HepG2 (cell line): ENCODE measurements at regions not wholly inside any gene's neighbourhood (a gene's known extent, or its start where the extent isn't known, plus 50 kb on each side); places are given as distances from the start of the nearest gene placed in this dataset.

Experiments
- ATAC-seq: fragments of 200-7000 bp; cut with Tn5 transposase; 3 replicates; pipeline ENCODE4 v1.9.1; 2020; ENCODE audit warnings: mild to moderate bottlenecking, moderate library complexity
- BruUV-seq: library from RNA; stranded (reverse); fragments of 400-500 nt; replicated peaks from 2 replicates; lab custom pipeline; 2021; lab: Mats Ljungman, UMichigan
- CTCF ChIA-PET: fragments of 300-600 bp; formaldehyde crosslinking; extraction: SDS; loops from one replicate; lab custom pipeline; 2021; ENCODE audit warnings: low total read pairs, inconsistent platforms, low intra/inter-chr PET ratio; lab: Yijun Ruan, JAX
- POLR2A ChIA-PET: fragments of 350-600 bp; sonication (Branson Sonifier 250); formaldehyde crosslinking; loops from one replicate; lab custom pipeline; 2020; ENCODE audit warnings: antibody characterized with exemption, inconsistent platforms; lab: Yijun Ruan, JAX
- DNase-seq: peaks from one replicate; pipeline ENCODE4 v3.0.0-alpha.2; 2015; ENCODE audit warnings: low spot score
- FAIRE-seq: peaks from 3 replicates; lab custom pipeline; 2011; peaks lifted over from hg19 to GRCh38; lab: Jason Lieb, UNC
- H2AFZ ChIP-seq: one replicate; pipeline ENCODE4 v1.6.1; 2011; ENCODE audit warnings: low read length, inconsistent platforms
- H3K27ac ChIP-seq: fragments of 300-600 bp; 3 replicates; pipeline ENCODE4 v1.8.0; 2011; ENCODE audit warnings: mixed run types, mild to moderate bottlenecking, mixed read lengths, low read length, inconsistent platforms; ENCODE audit not compliant: insufficient read depth; ENCODE audit errors: extremely low read length
- H3K27me3 ChIP-seq, 2 experiments: fragments of 200-600 bp in 1 of 2; 2 replicates in 1 of 2; 3 replicates in 1 of 2; pipeline versions ENCODE4 v1.6.0 to v1.8.0; 2011; ENCODE audit warnings: low read length in 2 of 2, mild to moderate bottlenecking in 2 of 2, moderate library complexity in 2 of 2, inconsistent platforms in 1 of 2; ENCODE audit not compliant: insufficient read depth in 2 of 2, control insufficient read depth in 1 of 2
- H3K36me3 ChIP-seq, 2 experiments: fragments of 200-600 bp in 1 of 2; replicated peaks in 1 of 2; 2 replicates in 1 of 2; 3 replicates in 1 of 2; pipeline versions ENCODE4 v1.5.1 to v1.8.0; 2011; ENCODE audit warnings: low read length in 2 of 2, inconsistent platforms in 1 of 2; ENCODE audit not compliant: insufficient read depth in 2 of 2, control insufficient read depth in 1 of 2
- H3K4me1 ChIP-seq: 2 replicates; pipeline ENCODE4 v1.5.1; 2012; ENCODE audit warnings: low read length, inconsistent platforms; ENCODE audit not compliant: insufficient read depth
- H3K4me2 ChIP-seq: 2 replicates; pipeline ENCODE4 v1.6.0; 2011; ENCODE audit warnings: low read depth, low read length, inconsistent platforms
- H3K4me3 ChIP-seq, 3 experiments: fragments of 200-600 bp in 1 of 3; sonication (generic), shearing (Covaris generic) in 1 of 3; replicated peaks in 1 of 3; 2 replicates each; pipeline ENCODE4 v1.5.1; 2011 to 2016; ENCODE audit warnings: low read length in 3 of 3, inconsistent platforms in 2 of 3, low read depth in 2 of 3, mild to moderate bottlenecking in 2 of 3, control low read depth in 1 of 3, mixed read lengths in 1 of 3; ENCODE audit not compliant: insufficient read depth in 1 of 3
- H3K79me2 ChIP-seq: one replicate; pipeline ENCODE4 v1.6.1; 2011; ENCODE audit warnings: low read length, inconsistent platforms; ENCODE audit not compliant: insufficient read depth
- H3K9ac ChIP-seq: 2 replicates; pipeline ENCODE4 v1.6.0; 2011; ENCODE audit warnings: mild to moderate bottlenecking, low read depth, low read length, inconsistent platforms; ENCODE audit not compliant: insufficient read depth
- H3K9me3 ChIP-seq: 2 replicates; pipeline ENCODE4 v1.5.1; 2012; ENCODE audit warnings: mild to moderate bottlenecking, low read length
- H4K20me1 ChIP-seq: 2 replicates; pipeline ENCODE4 v1.6.0; 2011; ENCODE audit warnings: inconsistent platforms, mild to moderate bottlenecking, low read length, moderate library complexity; ENCODE audit not compliant: insufficient read depth
- CCAR2 ChIP-seq: fragments of 200-400 bp; formaldehyde crosslinking; optimal IDR thresholded peaks from 2 replicates; pipeline ENCODE3; 2018; ENCODE audit warnings: low read depth, mild to moderate bottlenecking, low read length, moderate library complexity
- E2F2 ChIP-seq: sonication (generic); formaldehyde crosslinking; IDR thresholded peaks from 2 replicates; pipeline ENCODE4 v1.4.0; 2020; ENCODE audit warnings: missing genetic modification reagents, borderline replicate concordance
- GFI1 ChIP-seq: sonication (generic); formaldehyde crosslinking; IDR thresholded peaks from 2 replicates; pipeline ENCODE4 v1.5.0; 2020; ENCODE audit warnings: missing genetic modification reagents, mild to moderate bottlenecking, borderline replicate concordance
- ZBTB43 ChIP-seq: sonication (generic); formaldehyde crosslinking; conservative IDR thresholded peaks from 2 replicates; pipeline ENCODE4 v1.4.0; 2020; ENCODE audit warnings: missing genetic modification reagents
- ZIK1 ChIP-seq: sonication (generic); formaldehyde crosslinking; IDR thresholded peaks from 2 replicates; pipeline ENCODE4 v1.5.0; 2020; ENCODE audit warnings: mild to moderate bottlenecking, low read depth, missing genetic modification reagents, borderline replicate concordance
- ZNF790 ChIP-seq: sonication (generic); formaldehyde crosslinking; IDR thresholded peaks from 2 replicates; pipeline ENCODE4 v1.8.0; 2022; ENCODE audit warnings: missing genetic modification reagents, mild to moderate bottlenecking, borderline replicate concordance
- WGBS: methylation state at CpG from one replicate; pipeline ENCODE4 v1.1.6; 2017; ENCODE audit warnings: low lambda C conversion rate; 5-methylcytosine and 5-hydroxymethylcytosine counted together
- in situ Hi-C: cut with HindIII; loops from 2 replicates; pipeline ENCODE4 v1.10.0; 2017; ENCODE audit warnings: low pct_unique_long_range_greater_than_20kb; ENCODE audit not compliant: extremely low pct_ligation_motif_present
- intact Hi-C: fragments of 100-400 bp; cut with micrococcal nuclease; formaldehyde crosslinking; loops from one replicate; pipeline ENCODE4 v1.10.0; 2022; ENCODE audit not compliant: unreplicated experiment

GRCh38 chrX:130550351-130550750, 148.6 kb downstream of the RBMX2 start:
- POLR2A ChIA-PET, result no interaction called here
- no peak for TF ChIP-seq GFI1 (CRISPR knock-in tag)
- no peak for TF ChIP-seq ZIK1
- no peak for TF ChIP-seq ZNF790 (CRISPR knock-in tag)
- no peak for TF ChIP-seq ZBTB43 (CRISPR knock-in tag)
- no peak for TF ChIP-seq CCAR2
- TF ChIP-seq E2F2 (CRISPR knock-in tag), result no peak
- no peaks in the 10 kb centered on the region for H4K20me1 ChIP-seq
- no peak overlapping the region for H3K4me3 ChIP-seq
- H3K27me3 ChIP-seq, result no peaks in the 10 kb centered on the region
- no peaks in the 10 kb centered on the region for H3K36me3 ChIP-seq
- BruUV-seq, result no TSS peak
- H3K9ac ChIP-seq, result no peak overlapping the region
- no peak overlapping the region for H2AFZ ChIP-seq
- no peaks in the 10 kb centered on the region for H3K4me1 ChIP-seq
- no peak for FAIRE-seq
- no peak overlapping the region for H3K4me2 ChIP-seq
- no peak for DNase-seq
- CTCF ChIA-PET, result no interaction called here
- no peak for ATAC-seq
- WGBS, result 0% methylated on average over 2 of the region's 2 CpGs
- H3K79me2 ChIP-seq, result no peaks in the 10 kb centered on the region
- H3K27ac ChIP-seq, result no peak overlapping the region
- intact Hi-C loops (no loop called here), in situ Hi-C loops (no loop called here)
- no peaks in the 10 kb centered on the region for H3K9me3 ChIP-seq
